RWPE1 (cell line): ENCODE measurements at regions not wholly inside any gene's neighbourhood (a gene's known extent, or its start where the extent isn't known, plus 50 kb on each side); places are given as distances from the start of the nearest gene placed in this dataset.
A peak's percentile ranks its signal among the peaks of the same experiment; 100 is the strongest.

ENCODE experiments used
- CTCF ChIA-PET: fragments of 350-600 bp; sonication (Branson Sonifier 250); formaldehyde crosslinking; extraction: SDS; loops from one replicate; lab custom pipeline; 2021; lab: Yijun Ruan, JAX
- POLR2A ChIA-PET: fragments of 400-600 bp; formaldehyde crosslinking; extraction: SDS; loops from one replicate; lab custom pipeline; 2020; ENCODE audit warnings: antibody characterized with exemption; ENCODE audit not compliant: low non-redundant PET; lab: Yijun Ruan, JAX
- DNase-seq: peaks from one replicate; pipeline ENCODE4 v3.0.0; 2012; ENCODE audit warnings: low spot score
- H3K27ac ChIP-seq: fragments of 450-650 bp; 2 replicates; pipeline ENCODE4 v1.5.1; 2017
- TF ChIP-seq, protein P1 (sequence below): fragments of 450-650 bp; conservative IDR thresholded peaks from 2 replicates; pipeline ENCODE4 v1.5.1; 2017; ENCODE audit warnings: low read depth, mild to moderate bottlenecking

GRCh38 chr4:35934320-35934981, 309.9 kb downstream of the ARAP2 start:
- ChIA-PET CTCF (interaction anchor here (0.6 to 0.9 kb wide), 12 partner anchors 9 to 1757 kb away, joined by 3 to 8 read pairs (median 4); no protein-coding TSS in a partner anchor), POLR2A (no interaction called here)
- TF ChIP-seq, protein P1, sequence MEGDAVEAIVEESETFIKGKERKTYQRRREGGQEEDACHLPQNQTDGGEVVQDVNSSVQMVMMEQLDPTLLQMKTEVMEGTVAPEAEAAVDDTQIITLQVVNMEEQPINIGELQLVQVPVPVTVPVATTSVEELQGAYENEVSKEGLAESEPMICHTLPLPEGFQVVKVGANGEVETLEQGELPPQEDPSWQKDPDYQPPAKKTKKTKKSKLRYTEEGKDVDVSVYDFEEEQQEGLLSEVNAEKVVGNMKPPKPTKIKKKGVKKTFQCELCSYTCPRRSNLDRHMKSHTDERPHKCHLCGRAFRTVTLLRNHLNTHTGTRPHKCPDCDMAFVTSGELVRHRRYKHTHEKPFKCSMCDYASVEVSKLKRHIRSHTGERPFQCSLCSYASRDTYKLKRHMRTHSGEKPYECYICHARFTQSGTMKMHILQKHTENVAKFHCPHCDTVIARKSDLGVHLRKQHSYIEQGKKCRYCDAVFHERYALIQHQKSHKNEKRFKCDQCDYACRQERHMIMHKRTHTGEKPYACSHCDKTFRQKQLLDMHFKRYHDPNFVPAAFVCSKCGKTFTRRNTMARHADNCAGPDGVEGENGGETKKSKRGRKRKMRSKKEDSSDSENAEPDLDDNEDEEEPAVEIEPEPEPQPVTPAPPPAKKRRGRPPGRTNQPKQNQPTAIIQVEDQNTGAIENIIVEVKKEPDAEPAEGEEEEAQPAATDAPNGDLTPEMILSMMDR = peak; percentile 72
- DNase-seq = peak; percentile 2
- no peak overlapping the region for H3K27ac ChIP-seq

DNA sequence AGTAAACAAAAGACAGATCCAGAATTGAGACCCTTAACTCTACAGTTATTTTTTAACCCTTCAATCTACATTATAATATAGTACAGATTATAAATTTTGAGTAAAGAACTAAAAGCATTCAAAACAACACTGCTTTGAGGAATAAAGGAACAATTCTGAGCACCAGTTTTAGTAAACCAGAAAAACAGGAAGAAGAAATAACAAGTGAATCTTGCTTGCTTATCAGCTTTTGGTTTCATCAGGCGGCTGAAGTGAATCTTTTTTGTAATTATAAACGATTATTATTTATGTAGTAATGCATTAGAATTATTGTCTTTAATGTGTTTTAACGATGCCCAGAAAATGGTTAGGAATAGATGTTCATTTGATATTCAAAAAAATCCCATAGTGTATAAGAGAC, 305.4 kb downstream of the ARAP2 start:
- TF ChIP-seq, protein P1 = no peak
- DNase-seq = no peak
- CTCF ChIA-PET = no interaction called here
- POLR2A ChIA-PET = no interaction called here
- no peak overlapping the region for H3K27ac ChIP-seq

- POLR2A ChIA-PET = no interaction called here
- DNase-seq = no peak
- TF ChIP-seq, protein P1 = no peak
- no peak overlapping the region for H3K27ac ChIP-seq
- CTCF ChIA-PET = no interaction called here
These were observed 304.6 kb downstream of the ARAP2 start for GRCh38 chr4:35939751-35940150.

GRCh38 chr4:35942092-35942491, 302.2 kb downstream of the ARAP2 start:
- CTCF ChIA-PET = no interaction called here
- POLR2A ChIA-PET = no interaction called here
- no peak overlapping the region for H3K27ac ChIP-seq
- TF ChIP-seq, protein P1 = no peak
- no peak for DNase-seq

DNA sequence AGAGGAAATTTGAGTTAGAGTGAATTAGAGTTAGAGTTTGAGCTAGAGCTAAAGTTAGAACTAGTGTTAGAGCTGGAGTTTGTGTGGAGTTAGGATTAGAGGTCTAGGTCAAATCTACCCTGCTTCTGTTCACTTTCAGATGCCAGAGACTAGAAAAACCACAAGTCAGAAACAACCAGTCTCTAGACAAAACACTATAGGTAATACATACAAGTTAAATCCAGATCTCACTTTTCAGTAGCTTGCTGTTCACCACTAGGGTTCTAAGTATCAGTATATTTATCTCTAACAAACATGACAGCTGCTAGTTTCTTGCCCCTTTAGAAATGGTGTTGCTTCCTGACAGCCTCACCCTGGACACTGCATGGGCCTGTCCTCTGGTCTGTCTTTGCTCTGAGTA, 300.7 kb downstream of the ARAP2 start:
- CTCF ChIA-PET = interaction anchor here (0.6 kb wide), 1 partner anchor 43 kb away, joined by 3 read pairs; no protein-coding TSS in a partner anchor
- POLR2A ChIA-PET = no interaction called here
- TF ChIP-seq, protein P1 = no peak
- H3K27ac ChIP-seq = no peak overlapping the region
- DNase-seq = no peak

DNA sequence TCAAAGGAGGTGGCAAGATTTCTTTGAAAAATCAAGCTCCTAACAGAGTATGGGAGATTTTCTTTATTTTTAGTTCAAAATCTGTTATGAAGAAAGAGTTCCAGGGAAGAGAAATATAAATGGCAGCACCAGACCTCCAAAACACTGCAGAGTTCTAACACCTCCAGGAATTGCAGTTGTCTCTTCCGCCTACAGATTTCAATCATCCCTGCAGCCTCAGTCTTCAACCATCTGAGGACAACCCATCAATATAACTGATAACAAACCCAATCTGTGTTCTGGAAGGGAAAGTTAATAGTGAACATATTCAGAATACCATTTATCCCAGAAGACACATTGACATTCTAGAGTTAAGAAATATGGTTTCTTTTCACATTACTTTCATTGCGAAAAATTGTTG, 296.1 kb downstream of the ARAP2 start:
- TF ChIP-seq, protein P1 = no peak
- DNase-seq = no peak
- H3K27ac ChIP-seq = no peak overlapping the region
- ChIA-PET CTCF (no interaction called here), POLR2A (no interaction called here)
